HuH-7 (cell line): ENCODE measurements at regions not wholly inside any gene's neighbourhood (a gene's known extent, or its start where the extent isn't known, plus 50 kb on each side); places are given as distances from the start of the nearest gene placed in this dataset.
"Not testable (repeated sequence)": the region's sequence is repeated elsewhere in the genome, so short reads cannot be mapped to it uniquely, and the experiment has no call there.

Source experiments
- DNase-seq: peaks from one replicate; pipeline ENCODE4 v3.0.0; 2011; ENCODE audit warnings: low spot score

DNA sequence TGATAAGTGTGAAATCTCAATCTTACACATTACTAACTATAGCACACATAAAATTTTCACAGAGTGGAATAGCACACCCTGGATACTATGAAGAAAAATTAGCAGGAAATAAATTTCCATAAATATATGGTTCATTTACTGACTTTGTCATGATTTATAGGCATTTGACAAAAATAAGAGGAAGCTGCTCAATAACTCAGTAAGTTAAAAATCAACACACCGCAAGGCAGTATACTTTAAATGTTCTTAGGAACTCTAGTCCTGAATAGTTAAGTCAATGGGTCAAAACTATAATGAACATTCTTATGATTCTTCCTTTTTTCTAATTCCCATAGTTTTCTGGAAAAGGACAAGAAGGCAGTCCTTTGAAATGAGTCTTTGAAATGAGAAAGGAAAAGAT lies 1557.8 kb upstream of the RAG2 start:
- DNase-seq = no peak

GRCh38 chr11:38153985-38154384 lies 1555.9 kb upstream of the RAG2 start:
- DNase-seq = no peak

- no peak for DNase-seq
Measured at GRCh38 chr11:38143852-38144251, 1545.8 kb upstream of the RAG2 start.

GRCh38 chr11:38138972-38139371 lies 1540.9 kb upstream of the RAG2 start:
- no peak for DNase-seq

DNA sequence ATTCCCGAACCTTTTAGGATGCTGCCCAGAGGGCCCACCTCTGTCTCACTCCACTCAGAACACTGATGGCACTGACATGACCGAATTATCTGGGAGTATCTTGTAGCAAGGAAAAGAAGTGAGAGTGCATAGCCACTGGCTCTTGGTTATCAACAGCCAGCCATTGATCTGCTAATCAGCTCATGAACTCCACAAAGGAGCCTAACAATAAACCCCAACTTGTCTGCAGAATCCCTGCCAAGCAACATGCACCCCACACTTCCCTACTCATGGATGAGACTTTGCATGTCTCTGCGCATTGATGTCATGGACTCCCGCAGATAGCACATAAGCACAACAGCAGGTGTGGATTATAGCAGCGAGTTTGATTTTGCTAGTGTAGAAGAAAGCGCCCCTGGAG lies 1538.9 kb upstream of the RAG2 start:
- no peak for DNase-seq

- no peak for DNase-seq
Measured at GRCh38 chr11:38131535-38131934, 1533.5 kb upstream of the RAG2 start.

GRCh38 chr11:38130976-38131375 lies 1532.9 kb upstream of the RAG2 start:
- no peak for DNase-seq

GRCh38 chr11:38130514-38130913 lies 1532.5 kb upstream of the RAG2 start:
- no peak for DNase-seq

- DNase-seq = no peak
Measured at GRCh38 chr11:38123673-38124072, 1525.6 kb upstream of the RAG2 start.

DNA sequence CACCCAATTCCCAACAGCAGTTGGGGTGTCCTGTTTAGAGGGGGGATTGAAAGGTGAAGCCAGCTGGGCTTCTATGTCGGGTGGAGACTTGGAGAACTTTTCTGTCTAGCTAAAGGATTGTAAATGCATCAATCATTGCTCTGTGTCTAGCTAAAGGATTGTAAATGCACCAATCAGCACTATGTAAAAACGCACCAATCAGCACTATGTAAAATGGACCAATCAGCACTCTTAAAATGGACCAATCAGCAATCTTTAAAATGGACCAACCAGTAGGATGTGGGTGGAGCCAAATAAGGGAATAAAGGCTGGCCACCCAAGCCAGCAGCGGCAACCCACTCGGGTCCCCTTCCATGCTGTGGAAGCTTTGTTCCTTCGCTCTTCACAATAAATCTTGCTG lies 1518.6 kb upstream of the RAG2 start:
- DNase-seq = not testable (repeated sequence)

- DNase-seq = not testable (repeated sequence)
Measured at GRCh38 chr11:38115381-38115780, 1517.3 kb upstream of the RAG2 start.

GRCh38 chr11:38100836-38101462 lies 1502.9 kb upstream of the RAG2 start:
- DNase-seq = no peak

GRCh38 chr11:38095268-38095667 lies 1497.2 kb upstream of the RAG2 start:
- no peak for DNase-seq

DNA sequence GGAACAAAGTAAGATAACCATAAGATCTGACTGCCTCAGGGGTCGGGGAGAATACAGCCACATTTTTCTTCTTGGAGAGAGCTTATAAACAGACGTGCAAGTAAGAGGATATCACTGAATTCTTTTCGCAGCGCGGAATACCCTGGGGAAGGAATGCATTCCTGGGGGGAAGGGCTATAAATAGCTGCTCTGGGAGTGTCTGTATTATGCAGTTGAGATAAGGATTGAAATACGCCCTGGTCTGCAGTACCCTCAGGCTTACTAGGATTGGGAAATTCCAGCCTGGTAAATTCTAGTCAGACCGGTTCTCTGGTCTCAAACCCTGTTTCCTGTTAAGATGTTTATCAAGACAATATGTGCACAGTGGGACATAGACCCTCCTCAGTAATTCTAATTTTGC lies 1491.7 kb upstream of the RAG2 start:
- DNase-seq = no peak

GRCh38 chr11:38060920-38061319 lies 1462.9 kb upstream of the RAG2 start:
- no peak for DNase-seq

DNA sequence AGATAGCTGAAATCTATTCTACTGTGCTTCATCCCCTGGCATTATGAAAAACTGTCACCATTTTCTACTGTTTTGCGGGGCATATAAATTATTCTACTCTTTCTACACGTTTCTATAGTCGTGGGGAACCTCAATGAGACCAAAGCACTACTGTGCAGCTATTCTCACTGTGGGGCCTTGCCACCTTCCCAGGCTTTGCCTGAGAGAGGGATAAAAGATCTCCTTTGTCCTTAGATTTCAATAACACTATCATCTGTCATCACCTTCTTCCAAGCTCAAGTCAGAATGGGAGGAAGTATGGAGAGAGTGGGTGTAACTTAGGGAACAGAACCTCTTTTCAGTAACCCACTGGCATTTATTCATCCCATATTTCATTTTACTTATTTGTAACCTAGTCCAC lies 1462.1 kb upstream of the RAG2 start:
- DNase-seq = no peak

GRCh38 chr11:38046571-38047135 lies 1448.6 kb upstream of the RAG2 start:
- no peak for DNase-seq

GRCh38 chr11:38043060-38043459 lies 1445.0 kb upstream of the RAG2 start:
- DNase-seq = no peak

DNA sequence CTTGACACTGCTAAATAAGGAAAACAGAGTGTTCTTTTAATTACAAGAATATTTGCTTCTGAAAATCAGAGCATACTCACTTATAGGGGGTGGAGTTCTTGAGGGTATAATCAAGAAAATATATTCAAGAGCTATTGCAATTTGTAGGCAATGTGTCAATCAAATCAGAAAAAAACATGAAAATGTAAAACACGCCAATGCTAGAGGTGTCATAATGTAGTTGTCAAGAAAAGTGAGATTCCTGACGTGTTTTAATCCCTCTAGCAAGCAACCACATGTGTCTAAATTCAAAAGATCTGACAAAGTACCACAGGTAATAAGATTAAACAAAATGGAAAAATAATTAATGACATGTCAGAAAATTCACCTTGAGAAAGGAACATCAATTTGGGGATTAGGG lies 1440.7 kb upstream of the RAG2 start:
- DNase-seq = no peak

DNA sequence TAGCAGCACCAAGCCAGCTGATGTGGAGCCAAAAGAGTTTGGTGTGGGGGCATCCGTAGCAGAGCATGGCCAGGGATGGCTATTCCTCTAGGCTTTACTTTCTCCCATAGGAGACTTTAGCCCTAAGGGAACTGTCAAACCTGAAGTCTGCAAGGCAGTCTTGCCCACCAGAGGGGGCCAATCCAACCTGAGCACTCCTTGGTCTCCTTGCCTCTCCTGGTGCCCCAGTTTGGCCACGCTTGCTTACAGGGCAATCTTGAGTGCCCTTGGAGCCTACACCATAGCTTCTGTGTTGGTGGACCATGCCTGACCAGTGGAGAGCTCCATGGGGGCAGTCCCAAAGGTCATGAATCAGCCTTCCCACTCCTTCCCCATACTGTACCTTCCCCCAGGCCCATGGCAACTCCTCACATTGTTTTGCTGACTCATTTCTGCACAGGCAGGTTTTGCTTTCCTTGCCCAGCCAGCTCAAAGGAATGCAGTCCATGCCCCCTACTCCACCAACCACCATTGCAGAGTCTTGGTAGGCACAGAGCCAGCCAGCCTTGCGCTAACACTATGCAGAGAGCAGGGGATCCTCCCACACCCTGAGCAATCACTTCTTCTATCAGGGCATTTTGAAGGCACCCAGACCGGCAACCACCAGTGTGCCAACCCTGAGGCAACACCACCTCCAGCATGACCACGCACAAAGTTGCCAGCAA lies 1421.2 kb upstream of the RAG2 start:
- peak; percentile 6 for DNase-seq

GRCh38 chr11:38014405-38014804 lies 1416.4 kb upstream of the RAG2 start:
- no peak for DNase-seq

GRCh38 chr11:38013157-38013556 lies 1415.1 kb upstream of the RAG2 start:
- no peak for DNase-seq

DNA sequence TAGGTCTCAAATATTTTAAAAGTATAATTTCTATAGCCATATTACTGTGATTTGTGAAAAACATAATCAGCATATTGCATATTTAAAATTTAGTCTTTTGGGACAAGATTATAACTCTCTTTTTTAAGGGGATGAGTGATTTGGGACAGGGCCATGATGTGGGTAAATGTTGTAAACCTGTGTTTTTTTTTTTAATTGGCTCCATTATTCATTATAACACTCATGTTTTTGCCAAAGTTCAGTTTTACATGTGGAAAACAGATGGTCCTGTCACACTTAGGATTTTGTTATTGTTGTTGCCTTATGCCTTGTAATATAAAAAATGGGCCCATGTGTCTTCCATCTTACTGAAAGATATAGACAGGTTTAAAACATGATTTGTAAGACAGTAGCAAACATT lies 1413.5 kb upstream of the RAG2 start:
- DNase-seq = no peak

- DNase-seq = no peak
Measured at GRCh38 chr11:38009932-38010331, 1411.9 kb upstream of the RAG2 start.
